ENCODE measurements at regions not wholly inside any gene's neighbourhood (a gene's known extent, or its start where the extent isn't known, plus 50 kb on each side); places are given as distances from the start of the nearest gene placed in this dataset.

GRCh38 chr13:32851083-32852069 is 164.8 kb upstream of the KL start:
- TF ChIP-seq CTCF (IDR thresholded peaks at IDR 0.05): no peak
- Mint-ChIP-seq H3K36me3 (no peaks in the 10 kb centered on the region), H3K4me3 (no peak overlapping the region), H3K27me3 (ENCODE audit: low read depth in 3 of 3) (peaks cover 0 to 4% (median 1%) of the 10 kb centered on the region in 3 donors), H3K27ac (peak overlapping the region in 1 of 7 donors; percentile 1), H3K4me1 (no peaks in the 10 kb centered on the region), H3K9me3 (peaks cover 0 to 8% (median 1%) of the 10 kb centered on the region in 7 donors)
- intact Hi-C loops (cut with micrococcal nuclease): no loop called here
- no peak overlapping the region for H3K4me2 ChIP-seq (replicated peaks; ENCODE audit: extremely low read depth, low read length, poor library complexity, severe bottlenecking)
- no peak overlapping the region for H2AFZ ChIP-seq (ENCODE audit: insufficient read depth, low read depth, low read length, poor library complexity, severe bottlenecking)
- H3K9me3 ChIP-seq (replicated peaks in 1 of 2; ENCODE audit: control insufficient read depth in 1 of 2, insufficient read depth in 1 of 2, low read length in 2 of 2): no peaks in the 10 kb centered on the region
- H3K36me3 ChIP-seq (replicated peaks in 1 of 2; ENCODE audit: control insufficient read depth in 1 of 2, insufficient read depth in 2 of 2, low read length in 2 of 2): no peaks in the 10 kb centered on the region
- H3K4me1 ChIP-seq (ENCODE audit: control insufficient read depth in 1 of 2, insufficient read depth in 2 of 2, low read length in 2 of 2): no peaks in the 10 kb centered on the region
- WGBS (ENCODE audit: insufficient coverage): 97% methylated on average over 4 of the region's 8 CpGs
- H3K4me3 ChIP-seq (replicated peaks in 1 of 3; ENCODE audit: low read depth in 2 of 3, low read length in 3 of 3): no peak overlapping the region
- H3K79me2 ChIP-seq (ENCODE audit: insufficient read depth, low read length): no peaks in the 10 kb centered on the region
- H4K20me1 ChIP-seq (ENCODE audit: insufficient read depth, low read length): no peaks in the 10 kb centered on the region
- no peaks in the 10 kb centered on the region for H3K27me3 ChIP-seq (ENCODE audit: control insufficient read depth in 2 of 2, insufficient read depth in 2 of 2, low read length in 2 of 2)
- no peak for DNase-seq
- H3K27ac ChIP-seq (ENCODE audit: low read depth in 1 of 2, low read length in 2 of 2): no peak overlapping the region
- H3K9ac ChIP-seq (ENCODE audit: insufficient read depth, low read length, poor library complexity, severe bottlenecking): no peak overlapping the region

- Histone ChIP-seq H3K27ac (ENCODE audit: low read depth in 1 of 2, low read length in 2 of 2) (no peak overlapping the region), H3K27me3 (ENCODE audit: control insufficient read depth in 2 of 2, insufficient read depth in 2 of 2, low read length in 2 of 2) (no peaks in the 10 kb centered on the region)
These were observed 163.7 kb upstream of the KL start for GRCh38 chr13:32852526-32852925.

More at GRCh38 chr13:32852526-32852925, 163.7 kb upstream of the KL start:
- Mint-ChIP-seq H3K4me3 (no peak overlapping the region), H3K4me1 (no peaks in the 10 kb centered on the region), H3K27ac (no peak overlapping the region), H3K27me3 (ENCODE audit: low read depth in 3 of 3) (peaks cover 0 to 4% (median 1%) of the 10 kb centered on the region in 3 donors), H3K9me3 (peaks cover 0 to 6% (median 2%) of the 10 kb centered on the region in 7 donors), H3K36me3 (no peaks in the 10 kb centered on the region)
- H3K4me3 ChIP-seq (replicated peaks in 1 of 3; ENCODE audit: low read depth in 2 of 3, low read length in 3 of 3): no peak overlapping the region
- no peak overlapping the region for H2AFZ ChIP-seq (ENCODE audit: insufficient read depth, low read depth, low read length, poor library complexity, severe bottlenecking)
- no peak for DNase-seq
- WGBS (ENCODE audit: insufficient coverage): no CpG with 5 or more reads among the region's 1 CpG
- H3K4me1 ChIP-seq (ENCODE audit: control insufficient read depth in 1 of 2, insufficient read depth in 2 of 2, low read length in 2 of 2): no peaks in the 10 kb centered on the region
- H3K36me3 ChIP-seq (replicated peaks in 1 of 2; ENCODE audit: control insufficient read depth in 1 of 2, insufficient read depth in 2 of 2, low read length in 2 of 2): no peaks in the 10 kb centered on the region
- TF ChIP-seq CTCF (IDR thresholded peaks at IDR 0.05): no peak
- H3K79me2 ChIP-seq (ENCODE audit: insufficient read depth, low read length): no peaks in the 10 kb centered on the region
- no peak overlapping the region for H3K9ac ChIP-seq (ENCODE audit: insufficient read depth, low read length, poor library complexity, severe bottlenecking)
- no peaks in the 10 kb centered on the region for H3K9me3 ChIP-seq (replicated peaks in 1 of 2; ENCODE audit: control insufficient read depth in 1 of 2, insufficient read depth in 1 of 2, low read length in 2 of 2)
- intact Hi-C loops (cut with micrococcal nuclease): no loop called here
- no peak overlapping the region for H3K4me2 ChIP-seq (replicated peaks; ENCODE audit: extremely low read depth, low read length, poor library complexity, severe bottlenecking)
- no peaks in the 10 kb centered on the region for H4K20me1 ChIP-seq (ENCODE audit: insufficient read depth, low read length)

Data from CD14-positive monocyte (primary cell).